HuH-7 (cell line): ENCODE measurements at regions not wholly inside any gene's neighbourhood (a gene's known extent, or its start where the extent isn't known, plus 50 kb on each side); places are given as distances from the start of the nearest gene placed in this dataset.
A peak's percentile ranks its signal among the peaks of the same experiment; 100 is the strongest.

ENCODE experiments used
- DNase-seq: peaks from one replicate; pipeline ENCODE4 v3.0.0; 2011; ENCODE audit warnings: low spot score

- DNase-seq, result no peak
These were observed 290.1 kb downstream of the ZSWIM6 start for GRCh38 chr5:61622156-61622555.

DNA sequence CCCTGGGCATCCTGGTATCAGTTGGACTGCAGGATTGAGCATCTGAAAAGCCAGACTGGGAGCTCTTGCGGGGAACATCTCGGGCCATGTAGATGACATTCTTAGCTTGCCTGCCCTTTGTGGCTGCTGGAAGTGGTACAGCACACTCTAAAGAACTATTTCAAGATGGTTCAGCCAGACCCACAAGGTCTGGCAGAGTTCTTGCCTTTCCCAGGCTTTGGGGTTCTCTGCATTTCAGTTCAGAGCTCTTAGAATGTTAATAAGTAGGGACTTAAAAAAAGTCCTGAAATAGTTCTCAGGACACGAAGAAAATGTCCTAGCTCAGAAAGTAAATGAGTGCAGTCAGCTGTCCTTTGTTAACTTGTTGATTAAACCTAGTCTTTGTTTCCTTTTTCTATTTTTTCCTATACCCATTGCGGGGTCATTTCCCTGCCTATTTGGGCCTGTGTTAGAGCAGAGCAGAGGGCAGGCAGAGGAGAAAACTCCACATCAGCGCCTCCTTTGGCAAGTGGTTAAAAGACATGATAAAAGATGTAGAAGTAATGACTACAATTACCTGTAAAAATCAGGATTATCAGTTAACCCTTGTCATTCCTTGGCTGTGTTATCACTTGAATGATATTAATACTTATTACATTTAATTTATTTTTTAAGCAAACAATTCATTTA lies 291.5 kb downstream of the ZSWIM6 start:
- DNase-seq, result peak; percentile 44

DNA sequence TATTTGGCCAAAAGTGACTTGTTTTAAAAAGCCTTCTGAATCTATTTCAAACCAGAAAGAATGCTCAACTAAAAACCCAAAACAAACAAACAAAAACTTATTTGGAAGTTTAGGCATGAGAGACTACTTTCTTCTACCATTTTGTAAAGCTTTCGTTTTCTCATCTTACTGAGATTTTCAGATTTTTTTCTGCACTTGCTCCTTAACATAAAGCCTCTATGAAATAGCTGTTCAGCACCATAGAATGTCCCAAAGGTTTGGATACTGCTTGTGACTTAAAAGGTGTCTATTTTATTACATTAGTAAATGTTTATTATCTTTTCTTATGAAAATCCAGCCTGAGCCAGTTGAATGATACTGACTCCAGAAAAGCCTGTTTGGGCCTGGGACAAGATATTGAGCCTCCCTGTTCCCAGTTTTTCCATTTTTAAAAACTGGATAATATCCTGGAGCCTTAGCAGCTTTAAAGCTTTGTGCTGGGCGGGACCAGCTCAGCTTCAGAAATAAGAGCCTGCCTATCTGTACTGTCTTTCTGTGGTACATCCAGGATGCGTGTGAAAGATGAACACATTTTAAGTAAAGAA lies 292.6 kb downstream of the ZSWIM6 start:
- DNase-seq, result no peak

DNA sequence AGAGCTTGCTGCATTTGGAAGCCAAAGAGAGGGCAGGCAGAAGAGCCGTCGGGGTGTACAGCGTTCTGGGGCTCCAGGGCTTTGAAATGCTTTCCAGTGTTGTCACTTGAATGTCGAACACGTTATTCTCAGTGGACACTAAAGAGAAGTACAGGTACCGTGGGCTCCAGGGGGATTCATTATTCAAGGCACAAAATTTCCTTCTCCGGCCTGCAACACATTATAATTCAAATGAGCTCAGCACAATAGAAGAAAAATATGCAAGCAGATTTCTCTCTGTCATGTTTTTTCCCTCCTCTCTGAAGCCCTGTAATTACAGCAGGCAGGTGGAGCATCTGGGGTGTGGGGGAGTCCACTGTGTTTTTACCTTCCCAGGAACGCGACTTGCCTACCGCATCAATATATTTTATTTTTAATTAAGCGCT lies 293.1 kb downstream of the ZSWIM6 start:
- no peak for DNase-seq

DNA sequence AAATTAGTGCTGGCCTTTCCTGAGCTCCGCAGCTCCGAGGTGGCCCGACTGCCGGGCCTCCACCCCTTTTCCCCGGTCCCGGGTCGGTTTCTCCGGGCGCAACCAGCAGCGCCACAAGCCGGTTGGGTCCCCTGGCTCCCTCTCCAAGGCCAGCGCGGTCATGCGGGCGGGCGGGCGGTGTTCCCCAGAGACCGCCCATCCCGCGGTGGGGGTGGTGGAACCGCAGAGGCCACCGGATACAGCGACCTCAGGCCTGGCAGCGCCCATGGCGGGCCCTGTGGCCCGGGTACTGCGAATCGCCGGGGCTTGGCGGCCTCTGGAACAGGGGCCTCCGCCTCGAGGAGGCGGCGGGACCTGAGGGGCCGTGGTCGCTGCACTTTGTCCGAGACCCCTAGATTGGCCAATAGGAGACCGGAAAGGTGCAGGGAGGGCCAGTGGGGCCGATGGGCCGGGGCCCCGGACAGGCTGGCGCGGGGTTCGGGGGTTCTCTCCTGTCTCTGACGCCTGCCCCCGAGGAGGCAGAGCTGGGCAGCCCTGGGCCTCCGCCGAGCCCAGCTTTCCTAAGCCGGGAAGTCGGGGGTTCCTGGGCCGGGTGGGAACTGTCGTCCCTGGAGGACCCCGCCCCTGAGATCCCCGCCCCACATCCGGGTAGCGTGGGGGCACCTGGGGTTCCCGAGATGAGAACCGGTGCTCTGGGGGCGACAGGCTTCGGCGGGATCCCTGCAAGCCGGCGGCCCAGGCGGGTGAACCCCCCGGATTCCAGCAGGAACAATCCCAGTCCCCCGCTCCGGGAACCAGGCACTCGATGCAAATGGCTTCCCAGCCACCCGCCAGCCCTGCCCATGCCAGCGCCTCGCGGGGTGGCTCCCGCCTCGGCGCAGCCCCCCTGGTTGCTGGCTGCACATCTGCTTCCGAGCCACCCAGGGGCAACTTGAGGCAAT lies 293.9 kb downstream of the ZSWIM6 start:
- DNase-seq, result peak; percentile 49

DNA sequence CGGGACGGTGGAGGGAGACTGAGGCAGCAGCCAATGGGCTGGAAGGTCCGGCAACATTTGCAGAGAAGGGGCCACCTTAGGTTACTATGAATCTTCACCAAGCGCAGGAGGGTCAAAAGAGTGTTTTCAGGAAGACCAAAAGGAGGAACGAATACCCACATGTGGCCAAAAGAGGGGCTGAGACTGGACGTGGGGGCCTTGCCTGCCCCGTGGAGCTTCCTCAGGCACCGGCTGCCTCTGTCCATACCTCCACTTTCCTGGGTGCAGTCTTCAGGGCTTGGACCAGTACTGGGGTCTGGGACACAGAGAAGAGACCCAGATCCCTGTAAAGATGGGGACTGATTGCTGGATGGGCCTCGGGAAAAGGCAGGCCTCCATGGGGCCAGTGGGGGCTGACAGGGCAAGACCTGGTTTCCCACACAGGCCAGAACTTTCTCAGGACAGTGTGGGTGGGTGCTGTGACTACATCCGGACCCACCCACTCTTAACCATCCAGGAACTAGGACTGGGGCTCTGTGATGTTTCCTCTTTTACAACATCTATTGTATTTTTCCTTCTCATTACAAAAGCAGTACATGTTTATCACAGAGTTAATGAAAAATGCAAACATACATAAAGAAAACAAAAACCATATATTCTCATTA lies 294.7 kb downstream of the ZSWIM6 start:
- DNase-seq, result no peak

GRCh38 chr5:61627531-61627930 lies 295.5 kb downstream of the ZSWIM6 start:
- DNase-seq, result no peak

DNA sequence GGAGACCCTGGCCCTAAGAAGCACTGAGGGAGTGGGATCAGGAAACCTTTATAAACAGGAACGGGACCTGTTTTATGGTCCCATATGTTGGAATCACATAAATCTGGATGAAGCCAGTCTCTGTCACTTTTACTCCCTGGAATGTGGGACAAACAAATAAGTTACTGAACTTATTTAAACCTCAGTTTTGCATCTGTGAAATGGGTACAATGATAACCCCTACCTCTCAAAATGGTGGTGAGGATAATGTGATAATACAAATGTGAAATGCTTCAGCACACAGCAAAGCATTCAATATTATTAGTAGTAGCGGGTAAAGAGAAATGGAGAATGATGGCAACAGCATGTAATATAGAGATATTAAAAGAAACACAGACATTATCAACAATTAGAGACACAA lies 298.9 kb downstream of the ZSWIM6 start:
- DNase-seq, result no peak

- no peak for DNase-seq
These were observed 299.4 kb downstream of the ZSWIM6 start for GRCh38 chr5:61631438-61631941.

DNA sequence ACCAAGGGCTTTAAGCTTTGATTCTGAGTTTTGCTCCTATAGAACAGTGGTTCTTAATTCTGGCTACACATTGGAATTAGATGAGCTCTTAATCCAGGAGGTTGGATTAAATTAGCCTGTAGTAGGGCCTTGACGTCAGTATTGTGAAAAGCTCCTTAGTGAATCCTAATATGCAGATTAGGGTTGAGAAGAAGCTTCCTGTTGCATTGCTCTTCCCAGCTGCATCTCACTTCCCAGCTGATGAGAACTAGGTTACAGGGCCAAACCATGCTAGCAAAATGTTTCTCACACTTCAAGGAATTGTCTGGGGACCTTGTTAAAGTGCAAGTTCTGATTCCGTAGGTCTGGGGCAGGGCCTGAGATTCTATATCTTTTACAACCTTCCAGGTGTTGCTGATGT lies 300.0 kb downstream of the ZSWIM6 start:
- DNase-seq, result no peak

- DNase-seq, result no peak
These were observed 303.2 kb downstream of the ZSWIM6 start for GRCh38 chr5:61635271-61635670.

GRCh38 chr5:61637566-61637965 lies 305.5 kb downstream of the ZSWIM6 start:
- no peak for DNase-seq

- DNase-seq, result no peak
These were observed 306.4 kb downstream of the ZSWIM6 start for GRCh38 chr5:61638476-61638875.

- DNase-seq, result no peak
These were observed 308.3 kb downstream of the ZSWIM6 start for GRCh38 chr5:61640179-61641021.

DNA sequence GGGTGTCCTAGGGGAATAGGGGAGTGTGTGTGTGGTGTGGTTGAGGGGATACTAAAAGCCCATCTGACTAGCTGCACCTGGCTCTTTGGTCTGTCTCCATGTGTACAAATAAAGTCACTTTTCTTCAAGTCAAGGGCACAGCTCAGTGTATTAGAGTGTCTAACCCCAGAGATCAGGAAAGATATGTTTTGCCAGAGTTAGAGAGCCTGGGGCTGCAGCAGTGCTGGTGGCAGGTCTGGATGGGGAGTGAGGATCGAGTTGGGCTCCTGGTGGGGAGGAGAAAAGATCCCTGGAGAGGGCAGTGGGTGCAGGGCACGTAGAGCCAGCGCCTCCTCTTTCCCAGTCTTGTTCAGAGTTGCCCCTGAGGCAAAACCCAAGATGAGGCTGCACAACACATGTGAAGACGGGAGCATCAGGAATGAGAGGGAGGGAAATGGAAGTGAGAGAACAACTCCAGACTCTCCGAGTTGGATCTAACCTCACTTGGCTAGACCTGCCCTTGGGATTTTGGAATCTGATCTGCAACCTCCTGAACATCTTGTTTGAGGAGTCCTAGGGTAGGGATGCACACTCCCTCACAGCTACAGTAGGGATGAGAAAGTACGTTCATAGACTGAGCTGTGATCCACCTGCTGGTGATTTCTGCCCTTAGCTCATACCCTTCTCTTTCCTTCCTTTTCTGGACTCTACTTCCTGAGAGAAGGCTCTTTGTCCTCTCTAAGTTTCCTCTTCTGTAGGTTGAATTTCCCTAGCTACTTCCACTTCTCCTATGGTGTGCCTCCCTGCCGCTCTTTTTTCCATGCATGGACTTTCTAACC lies 309.9 kb downstream of the ZSWIM6 start:
- peak; percentile 20 for DNase-seq

DNA sequence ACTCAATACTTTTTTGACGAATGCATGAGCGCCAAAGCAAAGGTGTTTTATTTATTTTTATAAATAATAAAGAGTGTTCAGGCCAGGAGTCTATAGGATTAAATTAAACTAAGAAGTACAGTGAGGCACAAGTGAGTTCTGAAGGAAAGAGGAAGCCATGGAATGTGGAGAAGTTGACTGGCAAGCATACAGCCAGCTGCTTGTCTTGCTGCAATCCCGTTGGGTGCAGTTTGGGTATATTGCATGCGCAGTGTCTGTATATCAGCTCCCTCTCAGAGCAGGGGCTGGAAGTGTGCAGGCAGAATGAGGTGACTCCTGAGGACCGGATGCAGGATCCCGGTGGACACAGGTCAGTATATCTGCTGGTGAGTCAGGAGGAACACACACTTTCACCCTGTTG lies 315.6 kb downstream of the ZSWIM6 start:
- no peak for DNase-seq

DNA sequence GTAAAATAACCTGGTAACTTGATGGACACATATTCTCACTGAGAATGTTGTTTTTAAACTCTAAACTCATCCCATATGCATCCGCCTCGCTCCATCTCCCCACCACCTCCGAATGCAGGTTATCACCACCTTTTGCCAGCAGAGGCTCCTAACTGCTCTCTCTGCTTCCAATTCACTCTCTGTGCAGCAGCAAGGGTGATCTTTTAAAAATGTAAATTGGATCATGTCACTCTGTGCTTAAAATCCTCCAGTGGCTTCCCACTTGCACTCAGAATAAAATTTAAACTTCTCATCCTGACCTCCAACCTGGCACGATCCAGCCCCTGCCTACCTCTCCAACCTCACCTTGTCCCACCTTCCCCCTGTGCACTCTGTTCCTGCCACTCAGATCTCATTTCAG lies 317.2 kb downstream of the ZSWIM6 start:
- no peak for DNase-seq

- DNase-seq, result no peak
These were observed 317.9 kb downstream of the ZSWIM6 start for GRCh38 chr5:61649971-61650370.

DNA sequence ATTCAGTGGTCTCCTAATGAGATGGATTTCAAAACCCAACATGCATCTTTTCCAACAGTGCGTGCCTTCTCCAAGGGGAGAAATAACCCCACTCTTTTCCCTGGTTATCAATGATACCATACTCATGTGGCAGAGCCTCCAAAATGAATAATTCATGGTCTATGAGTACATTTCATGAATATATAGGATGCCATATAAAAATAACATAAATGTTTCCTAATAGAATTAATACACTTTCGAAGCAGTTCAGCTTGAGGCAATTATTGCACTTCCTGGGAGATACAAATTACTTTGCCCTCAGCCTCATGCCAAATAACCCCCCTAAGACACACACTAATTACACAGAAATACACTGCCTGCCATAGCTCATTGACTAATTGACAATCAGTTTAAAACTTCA lies 318.6 kb downstream of the ZSWIM6 start:
- DNase-seq, result no peak

DNA sequence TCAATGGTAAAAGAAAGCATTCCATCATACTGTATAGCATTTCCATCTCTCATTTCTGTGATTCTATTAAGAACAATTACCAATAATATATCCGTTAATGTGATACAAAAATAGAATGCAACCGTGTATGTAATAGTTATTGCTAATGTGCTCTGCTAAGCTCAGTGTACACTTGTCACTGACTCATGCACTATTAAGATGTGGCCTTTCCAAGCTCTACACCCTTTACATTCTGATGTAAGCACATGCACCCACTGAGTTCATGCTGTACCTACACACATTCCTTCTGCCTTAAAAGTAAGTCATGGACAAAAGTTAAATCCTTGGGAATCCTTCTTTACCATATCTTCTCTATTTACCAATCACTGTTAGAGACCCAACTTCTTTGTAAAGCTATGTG lies 319.1 kb downstream of the ZSWIM6 start:
- DNase-seq, result no peak

GRCh38 chr5:61652916-61653315 lies 320.9 kb downstream of the ZSWIM6 start:
- no peak for DNase-seq
